ENCODE measurements at regions not wholly inside any gene's neighbourhood (a gene's known extent, or its start where the extent isn't known, plus 50 kb on each side); places are given as distances from the start of the nearest gene placed in this dataset.

GRCh38 chr3:181660337-181660736 lies 51.4 kb upstream of the SOX2 start:
- CTCF ChIA-PET, result no interaction called here
- Histone ChIP-seq H3K4me1 (ENCODE audit: insufficient read depth, low read length, poor library complexity, severe bottlenecking) (no peaks in the 10 kb centered on the region), H3K27ac (ENCODE audit: low read depth, low read length, poor library complexity, severe bottlenecking) (no peak overlapping the region), H3K36me3 (ENCODE audit: insufficient read depth, low read length, poor library complexity, severe bottlenecking) (no peaks in the 10 kb centered on the region), H3K4me3 (ENCODE audit: low read depth, low read length, poor library complexity, severe bottlenecking) (no peak overlapping the region), H3K9me3 (ENCODE audit: low read depth, low read length, poor library complexity, severe bottlenecking) (no peaks in the 10 kb centered on the region), H3K27me3 (replicated peaks; ENCODE audit: insufficient read depth, low read depth, low read length, poor library complexity) (peaks cover 27% of the 10 kb centered on the region)
- no TSS peak for BruUV-seq (replicated peaks)
- TF ChIP-seq EZH2 (IDR thresholded peaks at IDR 0.05; ENCODE audit: borderline replicate concordance, low read depth, low read length, poor library complexity, severe bottlenecking), result no peak
- no peak for TF ChIP-seq CTCF (conservative IDR thresholded peaks at IDR 0.05; ENCODE audit: low read depth, low read length)
- POLR2A ChIA-PET (ENCODE audit: low non-redundant PET), result no interaction called here
- intact Hi-C loops (cut with micrococcal nuclease; ENCODE audit: unreplicated experiment), result no loop called here
- DNase-seq (ENCODE audit: low spot score), result no peak

- no peak overlapping the region for H3K4me3 ChIP-seq (ENCODE audit: low read depth, low read length, poor library complexity, severe bottlenecking)
- ChIA-PET CTCF (no interaction called here), POLR2A (ENCODE audit: low non-redundant PET) (no interaction called here)
- TF ChIP-seq CTCF (conservative IDR thresholded peaks at IDR 0.05; ENCODE audit: low read depth, low read length) (no peak), EZH2 (IDR thresholded peaks at IDR 0.05; ENCODE audit: borderline replicate concordance, low read depth, low read length, poor library complexity, severe bottlenecking) (no peak)
- H3K27me3 ChIP-seq (replicated peaks; ENCODE audit: insufficient read depth, low read depth, low read length, poor library complexity), result peaks cover 14% of the 10 kb centered on the region
- H3K36me3 ChIP-seq (ENCODE audit: insufficient read depth, low read length, poor library complexity, severe bottlenecking), result no peaks in the 10 kb centered on the region
- no peak overlapping the region for H3K27ac ChIP-seq (ENCODE audit: low read depth, low read length, poor library complexity, severe bottlenecking)
- DNase-seq (ENCODE audit: low spot score), result no peak
- no peaks in the 10 kb centered on the region for H3K9me3 ChIP-seq (ENCODE audit: low read depth, low read length, poor library complexity, severe bottlenecking)
- H3K4me1 ChIP-seq (ENCODE audit: insufficient read depth, low read length, poor library complexity, severe bottlenecking), result no peaks in the 10 kb centered on the region
- no TSS peak for BruUV-seq (replicated peaks)
- intact Hi-C loops (cut with micrococcal nuclease; ENCODE audit: unreplicated experiment), result no loop called here
Observed at GRCh38 chr3:181637456-181637855, 74.3 kb upstream of the SOX2 start.

- ChIA-PET POLR2A (ENCODE audit: low non-redundant PET) (interaction anchor here (0.6 kb wide), 1 partner anchor 303 kb away, joined by 3 read pairs; no protein-coding TSS in a partner anchor), CTCF (no interaction called here)
- Histone ChIP-seq H3K4me1 (ENCODE audit: insufficient read depth, low read length, poor library complexity, severe bottlenecking) (no peaks in the 10 kb centered on the region), H3K27me3 (replicated peaks; ENCODE audit: insufficient read depth, low read depth, low read length, poor library complexity) (peaks cover 14% of the 10 kb centered on the region), H3K36me3 (ENCODE audit: insufficient read depth, low read length, poor library complexity, severe bottlenecking) (no peaks in the 10 kb centered on the region), H3K4me3 (ENCODE audit: low read depth, low read length, poor library complexity, severe bottlenecking) (no peak overlapping the region), H3K9me3 (ENCODE audit: low read depth, low read length, poor library complexity, severe bottlenecking) (no peaks in the 10 kb centered on the region), H3K27ac (ENCODE audit: low read depth, low read length, poor library complexity, severe bottlenecking) (no peak overlapping the region)
- no peak for TF ChIP-seq EZH2 (IDR thresholded peaks at IDR 0.05; ENCODE audit: borderline replicate concordance, low read depth, low read length, poor library complexity, severe bottlenecking)
- no peak for TF ChIP-seq CTCF (conservative IDR thresholded peaks at IDR 0.05; ENCODE audit: low read depth, low read length)
- BruUV-seq (replicated peaks), result no TSS peak
- no peak for DNase-seq (ENCODE audit: low spot score)
- intact Hi-C loops (cut with micrococcal nuclease; ENCODE audit: unreplicated experiment), result no loop called here
Observed at GRCh38 chr3:181637056-181637455, 74.7 kb upstream of the SOX2 start.

All from A673 (cell line).